ENCODE measurements at regions not wholly inside any gene's neighbourhood (a gene's known extent, or its start where the extent isn't known, plus 50 kb on each side); places are given as distances from the start of the nearest gene placed in this dataset.

DNA sequence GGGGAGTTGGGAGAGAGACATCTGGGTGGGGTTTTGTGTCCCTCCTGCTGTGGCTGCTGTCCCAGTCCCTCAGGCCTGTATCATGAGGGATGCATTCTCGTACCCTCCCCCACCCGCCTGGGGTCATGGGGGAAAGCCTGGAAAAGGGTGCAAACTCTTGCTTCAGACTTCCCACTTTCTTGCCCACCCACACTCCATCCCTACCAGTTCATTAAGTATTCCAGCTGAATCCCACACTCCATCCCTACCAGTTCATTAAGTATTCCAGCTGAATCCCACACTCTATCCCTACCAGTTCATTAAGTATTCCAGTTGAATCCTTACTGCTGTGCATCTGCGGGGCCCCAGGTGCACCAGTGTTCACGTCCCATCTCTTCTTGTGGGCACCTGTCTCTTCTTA, 116.3 kb downstream of the ACAA2 start:
- Histone ChIP-seq H3K9ac (no peak overlapping the region), H3K9me3 (no peaks in the 10 kb centered on the region), H3K27me3 (ENCODE audit: insufficient read depth) (no peaks in the 10 kb centered on the region), H3K27ac (ENCODE audit: low read depth in 2 of 2, low read length in 1 of 2) (peak overlapping the region in 1 of 2 experiments; percentile 61; a peak in 2 of 4 replicates), H3K4me1 (ENCODE audit: control insufficient read depth in 1 of 2, insufficient read depth in 2 of 2, low read depth in 1 of 2, low read length in 1 of 2) (peaks cover 0 to 28% of the 10 kb centered on the region in 2 experiments; a peak in 2 of 4 replicates), H3F3A (replicated peaks; ENCODE audit: insufficient read depth) (peaks cover under 1% of the 10 kb centered on the region), H4K20me1 (ENCODE audit: insufficient read depth) (no peaks in the 10 kb centered on the region), H3K4me3 (ENCODE audit: low read depth in 2 of 2, low read length in 1 of 2) (no peak overlapping the region), H3K9me2 (no peaks in the 10 kb centered on the region), H3K4me2 (no peak overlapping the region), H3K79me2 (ENCODE audit: insufficient read depth) (no peaks in the 10 kb centered on the region), H3K36me3 (replicated peaks in 1 of 2; ENCODE audit: control insufficient read depth in 1 of 2, insufficient read depth in 2 of 2, low read length in 1 of 2) (no peaks in the 10 kb centered on the region), H2AFZ (ENCODE audit: low read depth) (no peak overlapping the region)
- POLR2A ChIA-PET = no interaction called here
- TF ChIP-seq NRF1 (IDR thresholded peaks at IDR 0.05; ENCODE audit: low read depth, low read length) (no peak), TEAD4 (IDR thresholded peaks at IDR 0.05; ENCODE audit: borderline replicate concordance, insufficient read depth) (no peak), GATA2 (CRISPR knock-in tag; IDR thresholded peaks at IDR 0.05) (no peak), RAD21 (IDR thresholded peaks at IDR 0.05; ENCODE audit: low read length) (no peak), FOXJ3 (CRISPR knock-in tag; IDR thresholded peaks at IDR 0.05) (no peak), FOXM1 (IDR thresholded peaks at IDR 0.05; ENCODE audit: low read depth) (no peak), CHD2 (IDR thresholded peaks at IDR 0.05; ENCODE audit: low read length, partially characterized antibody) (no peak), TCF12 (IDR thresholded peaks at IDR 0.05) (no peak)
- TF ChIP-seq, protein P1, sequence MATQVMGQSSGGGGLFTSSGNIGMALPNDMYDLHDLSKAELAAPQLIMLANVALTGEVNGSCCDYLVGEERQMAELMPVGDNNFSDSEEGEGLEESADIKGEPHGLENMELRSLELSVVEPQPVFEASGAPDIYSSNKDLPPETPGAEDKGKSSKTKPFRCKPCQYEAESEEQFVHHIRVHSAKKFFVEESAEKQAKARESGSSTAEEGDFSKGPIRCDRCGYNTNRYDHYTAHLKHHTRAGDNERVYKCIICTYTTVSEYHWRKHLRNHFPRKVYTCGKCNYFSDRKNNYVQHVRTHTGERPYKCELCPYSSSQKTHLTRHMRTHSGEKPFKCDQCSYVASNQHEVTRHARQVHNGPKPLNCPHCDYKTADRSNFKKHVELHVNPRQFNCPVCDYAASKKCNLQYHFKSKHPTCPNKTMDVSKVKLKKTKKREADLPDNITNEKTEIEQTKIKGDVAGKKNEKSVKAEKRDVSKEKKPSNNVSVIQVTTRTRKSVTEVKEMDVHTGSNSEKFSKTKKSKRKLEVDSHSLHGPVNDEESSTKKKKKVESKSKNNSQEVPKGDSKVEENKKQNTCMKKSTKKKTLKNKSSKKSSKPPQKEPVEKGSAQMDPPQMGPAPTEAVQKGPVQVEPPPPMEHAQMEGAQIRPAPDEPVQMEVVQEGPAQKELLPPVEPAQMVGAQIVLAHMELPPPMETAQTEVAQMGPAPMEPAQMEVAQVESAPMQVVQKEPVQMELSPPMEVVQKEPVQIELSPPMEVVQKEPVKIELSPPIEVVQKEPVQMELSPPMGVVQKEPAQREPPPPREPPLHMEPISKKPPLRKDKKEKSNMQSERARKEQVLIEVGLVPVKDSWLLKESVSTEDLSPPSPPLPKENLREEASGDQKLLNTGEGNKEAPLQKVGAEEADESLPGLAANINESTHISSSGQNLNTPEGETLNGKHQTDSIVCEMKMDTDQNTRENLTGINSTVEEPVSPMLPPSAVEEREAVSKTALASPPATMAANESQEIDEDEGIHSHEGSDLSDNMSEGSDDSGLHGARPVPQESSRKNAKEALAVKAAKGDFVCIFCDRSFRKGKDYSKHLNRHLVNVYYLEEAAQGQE (IDR thresholded peaks at IDR 0.05; ENCODE audit: low read depth, low read length) = no peak
- 94% methylated on average over 4 of the region's 4 CpGs for WGBS (ENCODE audit: low lambda C conversion rate)
- CTCF ChIA-PET = no interaction called here
- DNase-seq = no peak

DNA sequence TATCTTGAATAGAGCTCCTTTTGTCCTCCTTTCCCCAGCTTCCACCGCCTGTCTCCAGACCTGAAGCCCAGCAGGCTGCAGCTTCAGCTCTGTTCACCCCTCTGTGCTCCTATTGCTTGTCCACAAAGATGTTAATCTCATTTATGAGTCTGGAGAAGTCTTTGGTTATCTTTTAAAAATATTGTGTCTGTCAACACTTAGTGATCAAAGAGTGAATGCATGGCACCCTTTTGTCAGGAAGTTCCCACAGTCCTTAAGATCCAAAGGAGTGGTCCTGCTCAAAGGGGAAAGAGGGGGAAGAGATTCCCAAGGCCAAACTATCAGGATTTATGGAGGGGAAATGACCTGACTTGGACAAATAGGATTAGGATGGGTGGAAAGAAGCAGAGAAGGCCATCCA, 118.9 kb downstream of the ACAA2 start:
- CTCF ChIA-PET = no interaction called here
- H3K4me1 ChIP-seq (ENCODE audit: control insufficient read depth in 1 of 2, insufficient read depth in 2 of 2, low read depth in 1 of 2, low read length in 1 of 2) = peaks cover 0 to 23% of the 10 kb centered on the region in 2 experiments; a peak in 3 of 4 replicates
- WGBS (ENCODE audit: low lambda C conversion rate) = 100% methylated on average over 1 of the region's 1 CpG
- H2AFZ ChIP-seq (ENCODE audit: low read depth) = no peak overlapping the region
- no peak for TF ChIP-seq FOXJ3 (CRISPR knock-in tag; IDR thresholded peaks at IDR 0.05)
- TF ChIP-seq, protein P2, sequence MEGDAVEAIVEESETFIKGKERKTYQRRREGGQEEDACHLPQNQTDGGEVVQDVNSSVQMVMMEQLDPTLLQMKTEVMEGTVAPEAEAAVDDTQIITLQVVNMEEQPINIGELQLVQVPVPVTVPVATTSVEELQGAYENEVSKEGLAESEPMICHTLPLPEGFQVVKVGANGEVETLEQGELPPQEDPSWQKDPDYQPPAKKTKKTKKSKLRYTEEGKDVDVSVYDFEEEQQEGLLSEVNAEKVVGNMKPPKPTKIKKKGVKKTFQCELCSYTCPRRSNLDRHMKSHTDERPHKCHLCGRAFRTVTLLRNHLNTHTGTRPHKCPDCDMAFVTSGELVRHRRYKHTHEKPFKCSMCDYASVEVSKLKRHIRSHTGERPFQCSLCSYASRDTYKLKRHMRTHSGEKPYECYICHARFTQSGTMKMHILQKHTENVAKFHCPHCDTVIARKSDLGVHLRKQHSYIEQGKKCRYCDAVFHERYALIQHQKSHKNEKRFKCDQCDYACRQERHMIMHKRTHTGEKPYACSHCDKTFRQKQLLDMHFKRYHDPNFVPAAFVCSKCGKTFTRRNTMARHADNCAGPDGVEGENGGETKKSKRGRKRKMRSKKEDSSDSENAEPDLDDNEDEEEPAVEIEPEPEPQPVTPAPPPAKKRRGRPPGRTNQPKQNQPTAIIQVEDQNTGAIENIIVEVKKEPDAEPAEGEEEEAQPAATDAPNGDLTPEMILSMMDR (IDR thresholded peaks at IDR 0.05) = no peak
- TF ChIP-seq YY1 (IDR thresholded peaks at IDR 0.05; ENCODE audit: low read depth) = no peak
- no peak for TF ChIP-seq RXRA (IDR thresholded peaks at IDR 0.05; ENCODE audit: borderline replicate concordance, low read depth)
- TF ChIP-seq TCF12 (IDR thresholded peaks at IDR 0.05) = no peak
- no peak for TF ChIP-seq NFIC (IDR thresholded peaks at IDR 0.05; ENCODE audit: borderline replicate concordance)
- TF ChIP-seq RFX5 (IDR thresholded peaks at IDR 0.05; ENCODE audit: low read length) = no peak
- H3K79me2 ChIP-seq (ENCODE audit: insufficient read depth) = no peaks in the 10 kb centered on the region
- H3F3A ChIP-seq (replicated peaks; ENCODE audit: insufficient read depth) = peaks cover 26% of the 10 kb centered on the region
- H3K27me3 ChIP-seq (ENCODE audit: insufficient read depth) = no peaks in the 10 kb centered on the region
- H3K9ac ChIP-seq = no peak overlapping the region
- H3K27ac ChIP-seq (ENCODE audit: low read depth in 2 of 2, low read length in 1 of 2) = no peak overlapping the region
- no peak overlapping the region for H3K4me2 ChIP-seq
- H3K9me2 ChIP-seq = no peaks in the 10 kb centered on the region
- H3K4me3 ChIP-seq (ENCODE audit: low read depth in 2 of 2, low read length in 1 of 2) = no peak overlapping the region
- no peaks in the 10 kb centered on the region; the same call in 1 of the 2 replicates for H4K20me1 ChIP-seq (ENCODE audit: insufficient read depth)
- POLR2A ChIA-PET = no interaction called here
- no peaks in the 10 kb centered on the region for H3K36me3 ChIP-seq (replicated peaks in 1 of 2; ENCODE audit: control insufficient read depth in 1 of 2, insufficient read depth in 2 of 2, low read length in 1 of 2)
- DNase-seq = no peak
- 0 out of 2 replicates have a peak, but pooled peaks cover 1% of the 10 kb centered on the region for H3K9me3 ChIP-seq
